ENCODE measurements at regions not wholly inside any gene's neighbourhood (a gene's known extent, or its start where the extent isn't known, plus 50 kb on each side); places are given as distances from the start of the nearest gene placed in this dataset.

DNA sequence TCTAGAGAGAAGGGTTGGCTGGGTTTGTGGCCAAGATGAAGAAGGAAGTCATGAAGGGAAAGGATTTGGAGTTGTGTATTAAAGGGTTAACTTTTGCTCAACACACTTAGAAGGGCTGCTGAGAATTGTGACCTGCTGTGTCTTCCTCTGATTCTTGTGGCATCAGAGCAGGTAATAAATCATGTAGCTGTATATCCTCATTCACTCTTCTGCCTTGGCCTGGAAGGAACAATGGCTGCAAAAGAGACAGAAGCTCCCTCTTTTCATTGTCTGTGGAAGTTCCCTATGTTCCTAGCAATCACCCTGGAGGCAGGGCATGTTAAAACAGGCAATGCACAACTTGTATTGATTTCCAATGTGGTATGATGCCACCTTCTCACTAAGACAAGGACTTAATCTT is 159.1 kb downstream of the LRRC70 start:
- ChIA-PET CTCF (ENCODE audit: partially characterized antibody) (no interaction called here), POLR2A (ENCODE audit: partially characterized antibody) (interaction anchor here (1.0 kb wide), 1 partner anchor 8 kb away, joined by 4 read pairs; no protein-coding TSS in a partner anchor)
- Mint-ChIP-seq H3K36me3 (peaks cover 0 to 4% of the 10 kb centered on the region in 2 donors), H3K4me1 (no peaks in the 10 kb centered on the region), H3K27me3 (peaks cover 6 to 7% of the 10 kb centered on the region in 2 donors), H3K27ac (no peak overlapping the region), H3K4me3 (no peak overlapping the region), H3K9me3 (peaks cover 0 to 15% (median 3%) of the 10 kb centered on the region in 8 donors)
- Histone ChIP-seq H3K9me3 (ENCODE audit: control insufficient read depth in 1 of 2, low read length in 2 of 2) (no peaks in the 10 kb centered on the region), H3K4me3 (ENCODE audit: low read length in 2 of 2) (no peak overlapping the region), H3K27ac (ENCODE audit: low read depth, low read length) (no peak overlapping the region), H3K36me3 (ENCODE audit: insufficient read depth, low read length) (no peaks in the 10 kb centered on the region), H3K27me3 (ENCODE audit: insufficient read depth, low read length) (no peaks in the 10 kb centered on the region), H3K4me1 (ENCODE audit: insufficient read depth, low read length) (no peaks in the 10 kb centered on the region)
- intact Hi-C loops (cut with micrococcal nuclease): no loop called here
- DNase-seq: no peak

DNA sequence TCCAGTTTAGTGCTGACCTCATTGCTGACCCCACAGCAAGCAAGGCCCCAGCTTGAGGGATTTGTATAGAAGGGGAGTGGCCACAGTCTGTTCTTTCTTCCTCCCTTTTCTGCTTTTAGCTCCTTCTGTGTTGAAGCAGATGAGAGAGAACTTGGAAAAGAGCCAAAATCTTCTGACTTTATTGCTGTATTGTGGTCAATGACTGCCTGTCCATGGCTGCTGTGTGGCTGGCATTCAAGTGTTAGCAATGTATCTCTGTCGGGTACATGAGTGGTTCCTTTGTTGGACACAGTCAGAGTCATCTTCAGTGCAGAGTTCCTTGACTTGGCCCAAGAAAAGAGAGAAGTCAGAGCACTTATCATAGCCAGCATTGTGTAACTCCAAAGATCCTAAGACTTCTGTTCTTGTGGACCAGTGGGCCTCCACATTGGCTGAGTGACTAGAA is 154.1 kb downstream of the LRRC70 start:
- Mint-ChIP-seq H3K27me3 (peaks cover 2 to 4% of the 10 kb centered on the region in 2 donors), H3K9me3 (peaks cover 0 to 15% (median 4%) of the 10 kb centered on the region in 8 donors), H3K36me3 (peaks cover 0 to 4% of the 10 kb centered on the region in 2 donors), H3K27ac (no peak overlapping the region), H3K4me3 (no peak overlapping the region), H3K4me1 (no peaks in the 10 kb centered on the region)
- H3K9me3 ChIP-seq (ENCODE audit: control insufficient read depth in 1 of 2, low read length in 2 of 2): no peaks in the 10 kb centered on the region
- no peak overlapping the region for H3K4me3 ChIP-seq (ENCODE audit: low read length in 2 of 2)
- no peak overlapping the region for H3K27ac ChIP-seq (ENCODE audit: low read depth, low read length)
- intact Hi-C loops (cut with micrococcal nuclease): no loop called here
- CTCF ChIA-PET (ENCODE audit: partially characterized antibody): no interaction called here
- H3K36me3 ChIP-seq (ENCODE audit: insufficient read depth, low read length): no peaks in the 10 kb centered on the region
- DNase-seq: no peak
- POLR2A ChIA-PET (ENCODE audit: partially characterized antibody): no interaction called here
- H3K4me1 ChIP-seq (ENCODE audit: insufficient read depth, low read length): no peaks in the 10 kb centered on the region
- H3K27me3 ChIP-seq (ENCODE audit: insufficient read depth, low read length): no peaks in the 10 kb centered on the region

DNA sequence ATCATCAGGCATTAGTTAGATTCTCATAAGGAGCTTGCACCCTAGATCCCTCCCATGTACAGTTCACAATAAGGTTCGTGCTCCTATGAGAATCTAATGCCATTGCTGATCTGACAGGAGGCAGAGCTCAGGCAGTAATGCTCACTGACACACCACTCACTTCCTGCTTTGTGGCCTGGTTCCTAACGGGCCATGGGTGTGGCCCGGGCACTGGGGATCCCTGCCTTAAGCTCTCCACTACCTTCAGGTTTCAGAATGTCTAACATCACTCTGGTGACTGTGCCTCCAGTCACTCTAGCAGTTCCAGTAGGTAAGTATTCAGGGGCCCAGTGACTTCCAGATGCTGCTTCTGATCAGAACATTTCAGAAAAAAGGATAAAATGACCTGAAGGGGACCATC is 152.4 kb downstream of the LRRC70 start:
- H3K36me3 ChIP-seq (ENCODE audit: insufficient read depth, low read length): no peaks in the 10 kb centered on the region
- H3K27ac Mint-ChIP-seq: no peak overlapping the region
- no peaks in the 10 kb centered on the region for H3K27me3 ChIP-seq (ENCODE audit: insufficient read depth, low read length)
- intact Hi-C loops (cut with micrococcal nuclease): no loop called here
- H3K4me1 Mint-ChIP-seq: no peaks in the 10 kb centered on the region
- H3K9me3 Mint-ChIP-seq: peaks cover 0 to 15% (median 3%) of the 10 kb centered on the region in 8 donors
- no peak overlapping the region for H3K4me3 Mint-ChIP-seq
- H3K27ac ChIP-seq (ENCODE audit: low read depth, low read length): no peak overlapping the region
- no peak for DNase-seq
- no peak overlapping the region for H3K4me3 ChIP-seq (ENCODE audit: low read length in 2 of 2)
- H3K4me1 ChIP-seq (ENCODE audit: insufficient read depth, low read length): no peaks in the 10 kb centered on the region
- H3K36me3 Mint-ChIP-seq: peaks cover 0 to 4% of the 10 kb centered on the region in 2 donors
- H3K27me3 Mint-ChIP-seq: peaks cover 2 to 4% of the 10 kb centered on the region in 2 donors
- ChIA-PET CTCF (ENCODE audit: partially characterized antibody) (no interaction called here), POLR2A (ENCODE audit: partially characterized antibody) (no interaction called here)
- H3K9me3 ChIP-seq (ENCODE audit: control insufficient read depth in 1 of 2, low read length in 2 of 2): no peaks in the 10 kb centered on the region

DNA sequence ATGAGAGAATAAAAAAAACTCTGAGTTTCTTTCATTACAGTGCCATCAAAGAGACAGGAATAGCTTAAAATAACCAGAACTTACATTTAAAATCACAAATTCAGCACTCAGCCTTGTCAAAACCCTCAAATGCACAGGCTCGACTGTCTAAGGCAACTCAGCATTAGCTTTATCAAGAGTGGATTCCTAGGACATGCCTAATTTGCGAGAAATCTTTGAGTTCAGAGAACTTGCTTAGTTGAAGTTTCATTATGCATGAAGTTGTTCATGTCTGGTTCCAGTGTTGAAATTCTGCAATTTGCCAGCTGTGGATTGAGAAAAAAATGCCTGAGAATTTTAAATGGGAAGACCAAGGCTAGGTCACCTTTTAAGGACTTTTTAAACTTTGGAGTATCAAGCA is 151.1 kb downstream of the LRRC70 start:
- H3K4me3 ChIP-seq (ENCODE audit: low read length in 2 of 2): no peak overlapping the region
- no peak overlapping the region for H3K27ac ChIP-seq (ENCODE audit: low read depth, low read length)
- Mint-ChIP-seq H3K27me3 (peaks cover 2% of the 10 kb centered on the region in 2 donors), H3K9me3 (peaks cover 0 to 10% (median 3%) of the 10 kb centered on the region in 8 donors), H3K27ac (no peak overlapping the region), H3K36me3 (no peaks in the 10 kb centered on the region), H3K4me3 (no peak overlapping the region), H3K4me1 (no peaks in the 10 kb centered on the region)
- no peaks in the 10 kb centered on the region for H3K4me1 ChIP-seq (ENCODE audit: insufficient read depth, low read length)
- POLR2A ChIA-PET (ENCODE audit: partially characterized antibody): interaction anchor here (0.6 kb wide), 1 partner anchor 8 kb away, joined by 4 read pairs; no protein-coding TSS in a partner anchor
- H3K36me3 ChIP-seq (ENCODE audit: insufficient read depth, low read length): no peaks in the 10 kb centered on the region
- H3K27me3 ChIP-seq (ENCODE audit: insufficient read depth, low read length): no peaks in the 10 kb centered on the region
- CTCF ChIA-PET (ENCODE audit: partially characterized antibody): no interaction called here
- DNase-seq: no peak
- intact Hi-C loops (cut with micrococcal nuclease): no loop called here
- H3K9me3 ChIP-seq (ENCODE audit: control insufficient read depth in 1 of 2, low read length in 2 of 2): no peaks in the 10 kb centered on the region

DNA sequence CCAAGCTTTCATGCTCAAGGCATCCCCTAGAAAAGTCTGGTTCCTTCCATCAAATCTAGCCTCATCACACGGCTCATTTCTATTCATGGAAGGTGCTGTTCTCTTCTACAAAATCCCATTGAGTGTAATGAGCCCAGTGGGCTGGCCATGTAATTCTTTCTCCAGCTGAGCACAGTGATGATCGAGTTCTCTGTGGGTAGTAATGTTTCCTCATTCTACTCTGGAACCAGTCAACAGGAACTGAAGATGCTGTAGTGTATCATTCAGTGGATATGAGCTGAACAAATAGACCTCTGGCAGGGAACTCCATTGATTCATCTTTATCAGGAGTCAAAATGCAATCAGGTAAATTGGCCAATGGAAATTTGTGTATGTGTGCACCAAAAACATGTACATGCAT is 149.2 kb downstream of the LRRC70 start:
- Histone ChIP-seq H3K27ac (ENCODE audit: low read depth, low read length) (no peak overlapping the region), H3K9me3 (ENCODE audit: control insufficient read depth in 1 of 2, low read length in 2 of 2) (no peaks in the 10 kb centered on the region), H3K4me1 (ENCODE audit: insufficient read depth, low read length) (no peaks in the 10 kb centered on the region), H3K36me3 (ENCODE audit: insufficient read depth, low read length) (no peaks in the 10 kb centered on the region), H3K27me3 (ENCODE audit: insufficient read depth, low read length) (no peaks in the 10 kb centered on the region), H3K4me3 (ENCODE audit: low read length in 2 of 2) (no peak overlapping the region)
- no peak for DNase-seq
- ChIA-PET CTCF (ENCODE audit: partially characterized antibody) (no interaction called here), POLR2A (ENCODE audit: partially characterized antibody) (no interaction called here)
- no peaks in the 10 kb centered on the region for H3K4me1 Mint-ChIP-seq
- H3K27ac Mint-ChIP-seq: no peak overlapping the region
- H3K9me3 Mint-ChIP-seq: peaks cover 0 to 8% (median 0%) of the 10 kb centered on the region in 8 donors
- H3K27me3 Mint-ChIP-seq: peaks cover 0 to 2% of the 10 kb centered on the region in 2 donors
- intact Hi-C loops (cut with micrococcal nuclease): no loop called here
- no peaks in the 10 kb centered on the region for H3K36me3 Mint-ChIP-seq
- H3K4me3 Mint-ChIP-seq: no peak overlapping the region

DNA sequence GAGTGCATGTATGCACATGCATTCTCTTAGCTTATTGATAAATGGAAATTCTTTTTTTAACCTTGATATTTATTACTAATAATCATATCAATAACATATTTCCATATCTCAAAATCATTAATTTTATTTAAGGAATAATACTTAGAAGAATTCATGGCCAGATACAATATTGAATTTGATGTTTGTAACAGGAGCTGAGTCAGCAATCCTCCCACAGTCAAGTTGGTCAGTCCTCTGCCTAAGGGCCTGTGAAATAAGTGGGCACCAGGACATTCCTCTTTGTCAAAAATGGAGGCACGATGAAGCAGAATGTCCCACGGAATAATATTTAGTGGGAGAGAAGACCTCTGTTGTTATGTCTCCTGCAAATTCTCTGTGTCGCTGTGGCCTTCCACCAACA is 148.6 kb downstream of the LRRC70 start:
- CTCF ChIA-PET (ENCODE audit: partially characterized antibody): no interaction called here
- no peak overlapping the region for H3K4me3 ChIP-seq (ENCODE audit: low read length in 2 of 2)
- Mint-ChIP-seq H3K4me3 (no peak overlapping the region), H3K4me1 (no peaks in the 10 kb centered on the region), H3K27me3 (peaks cover 0 to 5% of the 10 kb centered on the region in 2 donors), H3K36me3 (no peaks in the 10 kb centered on the region), H3K27ac (no peak overlapping the region), H3K9me3 (peaks cover 0 to 11% (median 0%) of the 10 kb centered on the region in 8 donors)
- H3K9me3 ChIP-seq (ENCODE audit: control insufficient read depth in 1 of 2, low read length in 2 of 2): no peaks in the 10 kb centered on the region
- no peak overlapping the region for H3K27ac ChIP-seq (ENCODE audit: low read depth, low read length)
- POLR2A ChIA-PET (ENCODE audit: partially characterized antibody): no interaction called here
- H3K4me1 ChIP-seq (ENCODE audit: insufficient read depth, low read length): no peaks in the 10 kb centered on the region
- DNase-seq: no peak
- H3K27me3 ChIP-seq (ENCODE audit: insufficient read depth, low read length): no peaks in the 10 kb centered on the region
- no peaks in the 10 kb centered on the region for H3K36me3 ChIP-seq (ENCODE audit: insufficient read depth, low read length)
- intact Hi-C loops (cut with micrococcal nuclease): no loop called here

DNA sequence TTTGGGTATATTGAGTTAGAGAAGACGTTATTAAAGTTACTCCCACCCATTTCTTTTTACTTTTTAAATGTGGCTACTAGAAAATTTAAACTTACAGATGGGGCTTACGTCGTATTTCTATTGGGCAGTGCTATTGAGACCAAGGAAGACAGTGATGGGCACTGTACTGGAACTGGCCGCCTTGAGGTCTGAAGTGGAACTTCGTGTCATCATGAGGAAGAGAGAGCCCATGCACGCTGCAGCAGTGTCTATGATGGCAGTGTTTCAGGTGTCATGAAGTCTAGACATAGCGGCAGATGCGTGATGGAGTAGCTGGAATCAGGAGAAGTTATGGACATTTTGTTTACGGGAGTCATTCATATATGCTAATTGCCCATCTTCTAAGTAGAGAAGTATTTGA is 143.7 kb downstream of the LRRC70 start:
- Mint-ChIP-seq H3K27ac (no peak overlapping the region), H3K4me1 (no peaks in the 10 kb centered on the region), H3K27me3 (peaks cover 18 to 24% of the 10 kb centered on the region in 2 donors), H3K9me3 (peaks cover 0 to 5% (median 0%) of the 10 kb centered on the region in 8 donors), H3K36me3 (no peaks in the 10 kb centered on the region), H3K4me3 (no peak overlapping the region)
- Histone ChIP-seq H3K4me1 (ENCODE audit: insufficient read depth, low read length) (no peaks in the 10 kb centered on the region), H3K9me3 (ENCODE audit: control insufficient read depth in 1 of 2, low read length in 2 of 2) (no peaks in the 10 kb centered on the region), H3K36me3 (ENCODE audit: insufficient read depth, low read length) (no peaks in the 10 kb centered on the region), H3K27ac (ENCODE audit: low read depth, low read length) (no peak overlapping the region), H3K4me3 (ENCODE audit: low read length in 2 of 2) (no peak overlapping the region), H3K27me3 (ENCODE audit: insufficient read depth, low read length) (no peaks in the 10 kb centered on the region)
- CTCF ChIA-PET (ENCODE audit: partially characterized antibody): no interaction called here
- POLR2A ChIA-PET (ENCODE audit: partially characterized antibody): no interaction called here
- intact Hi-C loops (cut with micrococcal nuclease): no loop called here
- no peak for DNase-seq

DNA sequence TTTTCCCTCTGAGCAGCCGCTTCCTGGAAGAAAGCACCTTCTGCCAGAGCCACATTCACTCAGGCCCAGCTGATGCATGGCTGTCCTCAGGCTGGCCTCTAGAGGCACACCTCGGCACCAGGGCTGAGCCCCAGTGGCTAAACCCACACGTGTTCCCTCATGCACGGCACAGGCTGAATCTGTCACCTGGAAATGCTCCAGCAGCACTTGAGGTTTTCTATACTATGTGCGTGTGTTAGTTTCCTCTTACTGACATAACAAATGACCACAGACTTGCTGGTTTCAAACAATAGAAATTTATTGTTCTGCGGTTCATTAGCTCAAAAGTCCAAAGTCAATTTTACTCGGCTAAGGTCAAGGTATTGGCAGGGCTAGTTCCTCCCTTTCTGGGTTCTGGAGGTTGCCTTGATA is 141.4 kb downstream of the LRRC70 start:
- Mint-ChIP-seq H3K27me3 (peaks cover 20 to 24% of the 10 kb centered on the region in 2 donors), H3K27ac (no peak overlapping the region), H3K4me1 (no peaks in the 10 kb centered on the region), H3K9me3 (peaks cover 0 to 3% (median 0%) of the 10 kb centered on the region in 8 donors), H3K36me3 (no peaks in the 10 kb centered on the region), H3K4me3 (no peak overlapping the region)
- no peak overlapping the region for H3K27ac ChIP-seq (ENCODE audit: low read depth, low read length)
- H3K4me1 ChIP-seq (ENCODE audit: insufficient read depth, low read length): no peaks in the 10 kb centered on the region
- H3K36me3 ChIP-seq (ENCODE audit: insufficient read depth, low read length): no peaks in the 10 kb centered on the region
- no peaks in the 10 kb centered on the region for H3K9me3 ChIP-seq (ENCODE audit: control insufficient read depth in 1 of 2, low read length in 2 of 2)
- no peak overlapping the region for H3K4me3 ChIP-seq (ENCODE audit: low read length in 2 of 2)
- CTCF ChIA-PET (ENCODE audit: partially characterized antibody): interaction anchor here (0.5 kb wide), 1 partner anchor 256 kb away, joined by 3 read pairs; no protein-coding TSS in a partner anchor
- no peak for DNase-seq
- no peaks in the 10 kb centered on the region for H3K27me3 ChIP-seq (ENCODE audit: insufficient read depth, low read length)
- intact Hi-C loops (cut with micrococcal nuclease): no loop called here
- POLR2A ChIA-PET (ENCODE audit: partially characterized antibody): no interaction called here

All from CD4-positive, alpha-beta memory T cell (primary cell).